MM.1S (cell line): ENCODE measurements at regions not wholly inside any gene's neighbourhood (a gene's known extent, or its start where the extent isn't known, plus 50 kb on each side); places are given as distances from the start of the nearest gene placed in this dataset.

ENCODE experiments used
- CTCF ChIP-seq: fragments of 300-600 bp; sonication (generic); IDR thresholded peaks from 2 replicates; pipeline ENCODE4 v1.5.1; 2016; ENCODE audit warnings: antibody characterized with exemption, low read length, mixed read lengths
- EZH2 ChIP-seq: fragments of 300-600 bp; sonication (generic); optimal IDR thresholded peaks from 2 replicates; pipeline ENCODE3; 2017; ENCODE audit warnings: low read depth, mild to moderate bottlenecking, antibody characterized with exemption, low read length, mixed read lengths
- EZH2phosphoT487 ChIP-seq: fragments of 300-600 bp; sonication (generic); IDR thresholded peaks from 2 replicates; pipeline ENCODE4 v1.6.1; 2018; ENCODE audit warnings: antibody characterized with exemption, low read length

DNA sequence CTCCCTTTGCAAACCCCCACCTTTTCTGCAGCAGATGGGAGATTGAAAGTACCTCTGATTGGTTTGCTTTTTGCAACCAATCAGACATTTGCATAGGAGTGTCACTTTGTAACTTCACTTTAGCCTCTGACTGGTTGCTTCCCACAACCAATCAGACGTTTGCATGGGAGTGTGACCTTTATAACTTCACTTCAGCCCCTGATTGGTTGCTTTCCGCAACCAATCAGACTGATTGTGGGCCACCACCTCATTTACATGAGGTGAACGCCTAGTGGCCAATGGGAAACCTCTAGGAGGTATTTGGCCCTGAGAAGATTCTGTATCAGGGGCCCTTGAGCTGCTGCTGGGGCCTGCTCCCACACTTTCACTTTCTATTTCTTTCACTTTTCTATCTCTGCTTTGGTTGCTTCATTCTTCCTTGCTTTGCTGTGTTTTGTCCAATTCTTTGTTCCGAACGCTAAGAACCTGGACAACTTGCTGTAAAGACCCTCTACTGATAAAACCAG, 106.0 kb upstream of the PRICKLE1 start:
- TF ChIP-seq EZH2phosphoT487 = no peak
- TF ChIP-seq CTCF = no peak
- TF ChIP-seq EZH2 = no peak
